Liver (tissue), 3 donors: ENCODE measurements at regions not wholly inside any gene's neighbourhood (a gene's known extent, or its start where the extent isn't known, plus 50 kb on each side); places are given as distances from the start of the nearest gene placed in this dataset.

Experiments used
- FOXA1 ChIP-seq: IDR thresholded peaks from 2 replicates; pipeline ENCODE4 v1.6.1; 2016; ENCODE audit warnings: antibody characterized with exemption
- GABPA ChIP-seq, 2 donors: IDR thresholded peaks in 1 of 2; conservative IDR thresholded peaks in 1 of 2; 2 replicates each; pipeline ENCODE4 v1.6.1; 2016; ENCODE audit warnings: antibody characterized with exemption in 2 of 2, mild to moderate bottlenecking in 1 of 2, moderate library complexity in 1 of 2
- HNF4A ChIP-seq, 2 donors: conservative IDR thresholded peaks; 2 replicates each; pipeline ENCODE4 v1.6.1; 2016; ENCODE audit warnings: antibody characterized with exemption in 2 of 2, mild to moderate bottlenecking in 2 of 2
- JUND ChIP-seq, 2 donors: IDR thresholded peaks; 2 replicates each; pipeline ENCODE4 v1.6.1; 2016; ENCODE audit warnings: antibody characterized with exemption in 2 of 2
- RAD21 ChIP-seq, 2 donors: IDR thresholded peaks; 2 replicates each; pipeline ENCODE4 v1.6.1; 2016; ENCODE audit warnings: antibody characterized with exemption in 2 of 2, mild to moderate bottlenecking in 2 of 2
- RXRA ChIP-seq, 2 donors: IDR thresholded peaks; 2 replicates each; pipeline ENCODE4 v1.6.1; 2017 to 2018; ENCODE audit warnings: antibody characterized with exemption in 2 of 2, mild to moderate bottlenecking in 1 of 2
- SP1 ChIP-seq: IDR thresholded peaks from 2 replicates; pipeline ENCODE4 v1.6.1; 2018; ENCODE audit warnings: antibody characterized with exemption, mild to moderate bottlenecking
- TAF1 ChIP-seq: conservative IDR thresholded peaks from 2 replicates; pipeline ENCODE4 v1.6.1; 2016; ENCODE audit warnings: antibody characterized with exemption, mild to moderate bottlenecking
- YY1 ChIP-seq: IDR thresholded peaks from 2 replicates; pipeline ENCODE4 v1.6.1; 2016; ENCODE audit warnings: antibody characterized with exemption, mild to moderate bottlenecking
- TF ChIP-seq, protein P1 (sequence below): fragments of 150-350 bp; IDR thresholded peaks from 2 replicates; pipeline ENCODE4 v1.5.1; 2017; ENCODE audit warnings: improper control_type of control experiment, low read depth, low read length; ENCODE audit not compliant: missing input control
- TF ChIP-seq, protein P2 (sequence below): IDR thresholded peaks from 2 replicates; pipeline ENCODE4 v1.6.1; 2016; ENCODE audit warnings: antibody characterized with exemption
- TF ChIP-seq, protein P3 (sequence below): IDR thresholded peaks from 2 replicates; pipeline ENCODE4 v1.6.1; 2016; ENCODE audit warnings: antibody characterized with exemption
- TF ChIP-seq, protein P4 (sequence below): IDR thresholded peaks from 2 replicates; pipeline ENCODE4 v1.6.1; 2016; ENCODE audit warnings: antibody characterized with exemption, mild to moderate bottlenecking
- donor health status: healthy.
- donor health status: healthy.

DNA sequence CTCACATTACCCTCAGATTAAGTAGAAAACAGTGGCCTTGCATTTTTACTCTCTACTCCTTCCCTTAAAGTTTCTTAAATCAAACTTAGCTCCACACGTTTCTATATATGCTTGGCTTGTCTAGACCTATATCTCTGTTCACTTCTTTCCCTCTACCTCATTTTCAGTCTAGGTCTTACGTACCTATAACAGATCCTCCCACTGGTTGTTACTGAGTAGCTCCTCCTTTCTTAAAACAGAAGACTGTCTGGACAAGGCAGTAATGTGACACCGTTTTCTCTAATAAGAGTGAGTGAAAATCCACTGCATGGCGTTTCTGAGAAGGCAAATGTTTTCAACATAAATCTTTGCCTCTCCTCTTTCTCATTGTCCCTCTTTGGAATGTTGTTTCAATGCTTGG, 211.7 kb upstream of the POGK start:
- TF ChIP-seq, protein P1, sequence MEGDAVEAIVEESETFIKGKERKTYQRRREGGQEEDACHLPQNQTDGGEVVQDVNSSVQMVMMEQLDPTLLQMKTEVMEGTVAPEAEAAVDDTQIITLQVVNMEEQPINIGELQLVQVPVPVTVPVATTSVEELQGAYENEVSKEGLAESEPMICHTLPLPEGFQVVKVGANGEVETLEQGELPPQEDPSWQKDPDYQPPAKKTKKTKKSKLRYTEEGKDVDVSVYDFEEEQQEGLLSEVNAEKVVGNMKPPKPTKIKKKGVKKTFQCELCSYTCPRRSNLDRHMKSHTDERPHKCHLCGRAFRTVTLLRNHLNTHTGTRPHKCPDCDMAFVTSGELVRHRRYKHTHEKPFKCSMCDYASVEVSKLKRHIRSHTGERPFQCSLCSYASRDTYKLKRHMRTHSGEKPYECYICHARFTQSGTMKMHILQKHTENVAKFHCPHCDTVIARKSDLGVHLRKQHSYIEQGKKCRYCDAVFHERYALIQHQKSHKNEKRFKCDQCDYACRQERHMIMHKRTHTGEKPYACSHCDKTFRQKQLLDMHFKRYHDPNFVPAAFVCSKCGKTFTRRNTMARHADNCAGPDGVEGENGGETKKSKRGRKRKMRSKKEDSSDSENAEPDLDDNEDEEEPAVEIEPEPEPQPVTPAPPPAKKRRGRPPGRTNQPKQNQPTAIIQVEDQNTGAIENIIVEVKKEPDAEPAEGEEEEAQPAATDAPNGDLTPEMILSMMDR, result no peak
- TF ChIP-seq TAF1 (no peak), GABPA (IDR thresholded peaks at IDR 0.05 in 1 of 2, conservative IDR thresholded peaks at IDR 0.05 in 1 of 2) (no peak), SP1 (no peak), RXRA (IDR thresholded peaks at IDR 0.05) (no peak), YY1 (no peak), JUND (IDR thresholded peaks at IDR 0.05) (no peak), RAD21 (IDR thresholded peaks at IDR 0.05) (no peak), FOXA1 (no peak), HNF4A (conservative IDR thresholded peaks at IDR 0.05) (no peak)
- TF ChIP-seq, protein P2, sequence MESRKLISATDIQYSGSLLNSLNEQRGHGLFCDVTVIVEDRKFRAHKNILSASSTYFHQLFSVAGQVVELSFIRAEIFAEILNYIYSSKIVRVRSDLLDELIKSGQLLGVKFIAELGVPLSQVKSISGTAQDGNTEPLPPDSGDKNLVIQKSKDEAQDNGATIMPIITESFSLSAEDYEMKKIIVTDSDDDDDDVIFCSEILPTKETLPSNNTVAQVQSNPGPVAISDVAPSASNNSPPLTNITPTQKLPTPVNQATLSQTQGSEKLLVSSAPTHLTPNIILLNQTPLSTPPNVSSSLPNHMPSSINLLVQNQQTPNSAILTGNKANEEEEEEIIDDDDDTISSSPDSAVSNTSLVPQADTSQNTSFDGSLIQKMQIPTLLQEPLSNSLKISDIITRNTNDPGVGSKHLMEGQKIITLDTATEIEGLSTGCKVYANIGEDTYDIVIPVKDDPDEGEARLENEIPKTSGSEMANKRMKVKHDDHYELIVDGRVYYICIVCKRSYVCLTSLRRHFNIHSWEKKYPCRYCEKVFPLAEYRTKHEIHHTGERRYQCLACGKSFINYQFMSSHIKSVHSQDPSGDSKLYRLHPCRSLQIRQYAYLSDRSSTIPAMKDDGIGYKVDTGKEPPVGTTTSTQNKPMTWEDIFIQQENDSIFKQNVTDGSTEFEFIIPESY, result no peak
- TF ChIP-seq, protein P3, sequence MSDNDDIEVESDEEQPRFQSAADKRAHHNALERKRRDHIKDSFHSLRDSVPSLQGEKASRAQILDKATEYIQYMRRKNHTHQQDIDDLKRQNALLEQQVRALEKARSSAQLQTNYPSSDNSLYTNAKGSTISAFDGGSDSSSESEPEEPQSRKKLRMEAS, result no peak
- TF ChIP-seq, protein P4, sequence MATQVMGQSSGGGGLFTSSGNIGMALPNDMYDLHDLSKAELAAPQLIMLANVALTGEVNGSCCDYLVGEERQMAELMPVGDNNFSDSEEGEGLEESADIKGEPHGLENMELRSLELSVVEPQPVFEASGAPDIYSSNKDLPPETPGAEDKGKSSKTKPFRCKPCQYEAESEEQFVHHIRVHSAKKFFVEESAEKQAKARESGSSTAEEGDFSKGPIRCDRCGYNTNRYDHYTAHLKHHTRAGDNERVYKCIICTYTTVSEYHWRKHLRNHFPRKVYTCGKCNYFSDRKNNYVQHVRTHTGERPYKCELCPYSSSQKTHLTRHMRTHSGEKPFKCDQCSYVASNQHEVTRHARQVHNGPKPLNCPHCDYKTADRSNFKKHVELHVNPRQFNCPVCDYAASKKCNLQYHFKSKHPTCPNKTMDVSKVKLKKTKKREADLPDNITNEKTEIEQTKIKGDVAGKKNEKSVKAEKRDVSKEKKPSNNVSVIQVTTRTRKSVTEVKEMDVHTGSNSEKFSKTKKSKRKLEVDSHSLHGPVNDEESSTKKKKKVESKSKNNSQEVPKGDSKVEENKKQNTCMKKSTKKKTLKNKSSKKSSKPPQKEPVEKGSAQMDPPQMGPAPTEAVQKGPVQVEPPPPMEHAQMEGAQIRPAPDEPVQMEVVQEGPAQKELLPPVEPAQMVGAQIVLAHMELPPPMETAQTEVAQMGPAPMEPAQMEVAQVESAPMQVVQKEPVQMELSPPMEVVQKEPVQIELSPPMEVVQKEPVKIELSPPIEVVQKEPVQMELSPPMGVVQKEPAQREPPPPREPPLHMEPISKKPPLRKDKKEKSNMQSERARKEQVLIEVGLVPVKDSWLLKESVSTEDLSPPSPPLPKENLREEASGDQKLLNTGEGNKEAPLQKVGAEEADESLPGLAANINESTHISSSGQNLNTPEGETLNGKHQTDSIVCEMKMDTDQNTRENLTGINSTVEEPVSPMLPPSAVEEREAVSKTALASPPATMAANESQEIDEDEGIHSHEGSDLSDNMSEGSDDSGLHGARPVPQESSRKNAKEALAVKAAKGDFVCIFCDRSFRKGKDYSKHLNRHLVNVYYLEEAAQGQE, result no peak
